Thyroid gland (tissue), 4 donors: ENCODE measurements at regions not wholly inside any gene's neighbourhood (a gene's known extent, or its start where the extent isn't known, plus 50 kb on each side); places are given as distances from the start of the nearest gene placed in this dataset.
A peak's percentile ranks its signal among the peaks of the same experiment; 100 is the strongest.

Experiments
- DNase-seq, 2 donors: peaks; one replicate each; pipeline ENCODE4 v3.0.0-alpha.2; 2019
- H3K27ac ChIP-seq, 3 donors: fragments of 200-600 bp; sonication (generic); 1 replicate in 2 of 3; 2 replicates in 1 of 3; pipeline ENCODE4 v1.5.1; 2016 to 2019; ENCODE audit warnings: mild to moderate bottlenecking in 1 of 3, moderate library complexity in 1 of 3
- H3K27me3 ChIP-seq: fragments of 200-600 bp; sonication (generic); one replicate; pipeline ENCODE4 v1.5.1; 2019
- H3K36me3 ChIP-seq, 2 donors: fragments of 200-600 bp; sonication (generic); one replicate each; pipeline ENCODE4 v1.5.1; 2016 to 2019
- H3K4me1 ChIP-seq, 2 donors: fragments of 200-600 bp; sonication (generic); one replicate each; pipeline ENCODE4 v1.5.1; 2017 to 2019
- H3K4me3 ChIP-seq, 3 donors: fragments of 200-600 bp; sonication (generic); replicated peaks in 1 of 3; 1 replicate in 2 of 3; 2 replicates in 1 of 3; pipeline ENCODE4 v1.5.1; 2016; ENCODE audit warnings: mild to moderate bottlenecking in 1 of 3
- H3K9me3 ChIP-seq: fragments of 200-600 bp; sonication (generic); one replicate; pipeline ENCODE4 v1.5.1; 2017
- CTCF ChIP-seq, 6 experiments: fragments of 200-600 bp in 3 of 6; fragments of 450-650 bp in 3 of 6; sonication (generic) in 3 of 6; IDR thresholded peaks; one replicate each; pipeline ENCODE4 v1.5.1; 2016 to 2019; ENCODE audit warnings: antibody characterized with exemption in 6 of 6, mild to moderate bottlenecking in 2 of 6, inconsistent platforms in 1 of 6, moderate library complexity in 1 of 6
- POLR2A ChIP-seq, 2 donors: fragments of 450-650 bp; IDR thresholded peaks; one replicate each; pipeline ENCODE4 v1.6.1; 2017; ENCODE audit warnings: antibody characterized with exemption in 2 of 2, mild to moderate bottlenecking in 2 of 2, moderate library complexity in 1 of 2
- WGBS, 2 donors: methylation state at CpG; one replicate each; pipeline ENCODE4 v1.1.5; 2017; 5-methylcytosine and 5-hydroxymethylcytosine counted together
- intact Hi-C: fragments of 100-400 bp; cut with DNase I; formaldehyde crosslinking; loops from one replicate; pipeline ENCODE4 v1.15.1; 2023

GRCh38 chr9:80177949-80178480, 606.2 kb downstream of the TLE4 start:
- H3K9me3 ChIP-seq, result no peaks in the 10 kb centered on the region
- no peaks in the 10 kb centered on the region for H3K27me3 ChIP-seq
- TF ChIP-seq POLR2A (IDR thresholded peaks at IDR 0.05), result no peak
- TF ChIP-seq CTCF (IDR thresholded peaks at IDR 0.05), result no peak
- peaks cover 0 to under 1% of the 10 kb centered on the region in 2 donors for H3K4me1 ChIP-seq
- no peak overlapping the region for H3K4me3 ChIP-seq
- no peaks in the 10 kb centered on the region for H3K36me3 ChIP-seq
- intact Hi-C loops, result no loop called here
- DNase-seq, result no peak
- no peak overlapping the region for H3K27ac ChIP-seq
- 83 to 98% methylated on average over 2 of the region's 2 CpGs for WGBS, 2 donors

GRCh38 chr9:80175286-80176150, 603.8 kb downstream of the TLE4 start:
- intact Hi-C loops, result no loop called here
- TF ChIP-seq POLR2A (IDR thresholded peaks at IDR 0.05), result no peak
- peak; percentile 34 to 71 (median 64) for TF ChIP-seq CTCF (IDR thresholded peaks at IDR 0.05)
- Histone ChIP-seq H3K4me3 (no peak overlapping the region), H3K9me3 (no peaks in the 10 kb centered on the region), H3K36me3 (no peaks in the 10 kb centered on the region), H3K27me3 (no peaks in the 10 kb centered on the region), H3K4me1 (no peaks in the 10 kb centered on the region), H3K27ac (no peak overlapping the region)
- WGBS, 2 donors, result 0% methylated on average over 1 of the region's 1 CpG
- DNase-seq, result peak; percentile 11 to 30

GRCh38 chr9:80163889-80164288, 592.1 kb downstream of the TLE4 start:
- no peak for TF ChIP-seq CTCF (IDR thresholded peaks at IDR 0.05)
- no peak for TF ChIP-seq POLR2A (IDR thresholded peaks at IDR 0.05)
- Histone ChIP-seq H3K4me1 (no peaks in the 10 kb centered on the region), H3K36me3 (no peaks in the 10 kb centered on the region), H3K4me3 (no peak overlapping the region), H3K9me3 (no peaks in the 10 kb centered on the region), H3K27ac (no peak overlapping the region), H3K27me3 (no peaks in the 10 kb centered on the region)
- WGBS, 2 donors, result 91 to 93% methylated on average over 4 of the region's 4 CpGs
- no peak for DNase-seq
- intact Hi-C loops, result no loop called here

- no peak for DNase-seq
- intact Hi-C loops, result no loop called here
- Histone ChIP-seq H3K9me3 (no peaks in the 10 kb centered on the region), H3K36me3 (no peaks in the 10 kb centered on the region), H3K4me1 (no peaks in the 10 kb centered on the region), H3K27me3 (no peaks in the 10 kb centered on the region), H3K27ac (no peak overlapping the region), H3K4me3 (no peak overlapping the region)
- 69 to 72% methylated on average over 4 of the region's 4 CpGs for WGBS, 2 donors
- TF ChIP-seq POLR2A (IDR thresholded peaks at IDR 0.05) (no peak), CTCF (IDR thresholded peaks at IDR 0.05) (no peak)
Measured at GRCh38 chr9:80158554-80159170, 586.9 kb downstream of the TLE4 start.

- no peaks in the 10 kb centered on the region for H3K9me3 ChIP-seq
- no peak for DNase-seq
- H3K36me3 ChIP-seq, result no peaks in the 10 kb centered on the region
- intact Hi-C loops, result no loop called here
- WGBS, 2 donors, result 70 to 75% methylated on average over 4 of the region's 4 CpGs
- H3K27me3 ChIP-seq, result no peaks in the 10 kb centered on the region
- H3K4me1 ChIP-seq, result no peaks in the 10 kb centered on the region
- no peak overlapping the region for H3K27ac ChIP-seq
- no peak overlapping the region for H3K4me3 ChIP-seq
- no peak for TF ChIP-seq CTCF (IDR thresholded peaks at IDR 0.05)
- no peak for TF ChIP-seq POLR2A (IDR thresholded peaks at IDR 0.05)
Measured at GRCh38 chr9:80158131-80158530, 586.4 kb downstream of the TLE4 start.
